ENCODE measurements at regions not wholly inside any gene's neighbourhood (a gene's known extent, or its start where the extent isn't known, plus 50 kb on each side); places are given as distances from the start of the nearest gene placed in this dataset.
"Not testable (repeated sequence)": the region's sequence is repeated elsewhere in the genome, so short reads cannot be mapped to it uniquely, and the experiment has no call there.

DNA sequence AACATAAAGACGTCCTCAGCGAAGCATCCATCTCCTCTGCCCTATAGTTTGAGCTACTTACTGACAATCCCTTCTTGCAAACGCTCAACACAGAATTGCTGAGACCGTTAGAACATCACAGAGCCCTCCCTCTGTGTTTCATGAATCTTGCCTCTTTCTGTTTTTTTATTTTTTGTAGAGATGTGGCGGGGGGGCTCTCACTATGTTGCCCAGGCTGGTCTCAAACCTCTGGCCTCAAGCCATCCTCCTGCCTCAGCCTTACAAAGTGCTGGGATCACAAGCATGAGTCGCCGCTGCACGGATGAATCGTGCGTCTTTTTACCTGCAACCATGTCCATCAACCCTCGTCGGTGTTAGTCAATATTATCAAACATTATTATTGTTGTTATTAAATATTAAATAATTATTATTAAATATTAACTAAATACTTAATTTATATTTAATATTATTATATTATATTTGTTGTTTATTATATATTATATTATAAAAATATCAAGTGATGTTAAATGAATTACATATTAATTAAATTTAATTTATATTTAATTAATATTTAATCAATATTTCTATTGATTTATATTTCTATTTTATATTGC is 200.7 kb downstream of the CRLF2 start:
- H3K9me3 ChIP-seq = no peaks in the 10 kb centered on the region
- no peaks in the 10 kb centered on the region for H3K36me3 ChIP-seq
- DNase-seq = no peak
- no peak overlapping the region for H3K4me3 ChIP-seq
- H3K27me3 ChIP-seq = no peaks in the 10 kb centered on the region

DNA sequence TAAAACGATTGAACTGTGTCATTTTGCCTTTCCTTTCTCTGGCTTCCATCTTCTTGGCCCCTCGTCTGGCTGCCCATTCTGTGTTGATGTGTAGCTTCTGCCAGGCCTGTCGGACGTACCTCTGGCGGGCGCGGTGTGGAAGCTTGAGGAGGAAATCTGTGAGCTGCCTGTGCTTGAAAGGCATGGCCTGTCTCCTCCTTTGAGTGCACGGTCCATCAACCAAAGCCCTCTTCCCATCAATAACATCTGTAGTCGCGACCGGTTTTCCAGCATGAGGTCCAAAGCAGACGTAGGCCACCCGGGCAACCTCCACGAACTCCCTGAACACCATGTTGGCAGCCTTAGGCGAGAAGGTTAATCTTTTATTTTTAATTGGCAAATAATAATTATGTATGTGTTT is 202.7 kb downstream of the CRLF2 start:
- no peaks in the 10 kb centered on the region for H3K9me3 ChIP-seq
- H3K4me3 ChIP-seq = no peak overlapping the region
- no peak for DNase-seq
- no peaks in the 10 kb centered on the region for H3K27me3 ChIP-seq
- no peaks in the 10 kb centered on the region for H3K36me3 ChIP-seq

DNA sequence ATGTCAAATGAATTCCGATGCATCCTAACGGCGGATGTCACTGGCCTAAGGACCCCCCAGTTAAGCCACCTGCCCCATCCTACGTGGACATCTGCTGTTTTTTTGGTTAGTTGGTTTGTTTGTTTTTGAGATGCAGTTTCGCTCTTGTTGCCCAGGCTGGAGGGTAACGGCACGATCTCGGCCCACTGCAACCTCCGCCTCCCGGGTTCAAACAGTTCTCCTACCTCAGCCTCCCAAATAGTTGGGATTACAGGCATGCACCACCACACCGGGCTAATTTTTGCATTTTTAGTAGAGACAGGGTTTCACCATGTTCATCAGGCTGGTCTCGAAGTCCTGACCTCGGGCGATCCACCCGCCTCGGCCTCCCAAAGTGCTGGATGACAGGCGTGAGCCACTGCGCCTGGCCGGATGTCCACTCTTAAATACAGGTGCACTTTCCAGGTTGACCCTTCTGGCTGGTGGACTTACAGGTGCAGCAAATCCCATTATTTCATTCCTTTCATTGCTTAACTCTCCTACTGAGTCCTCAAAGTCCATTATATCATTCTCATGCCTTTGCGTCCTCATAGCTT is 206.2 kb downstream of the CRLF2 start:
- DNase-seq = no peak
- Histone ChIP-seq H3K4me3 (no peak overlapping the region), H3K36me3 (no peaks in the 10 kb centered on the region), H3K27me3 (no peaks in the 10 kb centered on the region), H3K9me3 (no peaks in the 10 kb centered on the region)

DNA sequence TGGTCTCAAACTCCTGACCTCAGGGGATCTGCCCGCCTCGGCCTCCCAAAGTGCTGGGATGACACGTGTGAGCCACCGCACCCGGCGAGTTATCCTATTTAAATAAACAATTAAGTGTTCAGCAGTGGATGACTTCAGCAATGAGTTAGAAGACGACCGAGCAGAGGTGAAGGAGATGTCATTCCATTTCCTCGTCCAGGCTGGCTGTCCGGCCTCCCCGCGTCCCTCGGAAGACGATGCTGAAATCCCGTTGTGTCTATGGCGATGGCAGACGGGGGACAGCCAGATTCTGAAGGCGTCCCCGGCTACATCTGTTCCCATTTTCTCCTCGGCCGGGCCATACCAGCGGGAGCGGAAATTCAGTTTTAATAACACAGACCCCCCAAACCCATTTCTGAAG is 209.8 kb downstream of the CRLF2 start:
- no peak overlapping the region for H3K4me3 ChIP-seq
- DNase-seq = no peak
- H3K27me3 ChIP-seq = no peaks in the 10 kb centered on the region
- no peaks in the 10 kb centered on the region for H3K9me3 ChIP-seq
- H3K36me3 ChIP-seq = no peaks in the 10 kb centered on the region

DNA sequence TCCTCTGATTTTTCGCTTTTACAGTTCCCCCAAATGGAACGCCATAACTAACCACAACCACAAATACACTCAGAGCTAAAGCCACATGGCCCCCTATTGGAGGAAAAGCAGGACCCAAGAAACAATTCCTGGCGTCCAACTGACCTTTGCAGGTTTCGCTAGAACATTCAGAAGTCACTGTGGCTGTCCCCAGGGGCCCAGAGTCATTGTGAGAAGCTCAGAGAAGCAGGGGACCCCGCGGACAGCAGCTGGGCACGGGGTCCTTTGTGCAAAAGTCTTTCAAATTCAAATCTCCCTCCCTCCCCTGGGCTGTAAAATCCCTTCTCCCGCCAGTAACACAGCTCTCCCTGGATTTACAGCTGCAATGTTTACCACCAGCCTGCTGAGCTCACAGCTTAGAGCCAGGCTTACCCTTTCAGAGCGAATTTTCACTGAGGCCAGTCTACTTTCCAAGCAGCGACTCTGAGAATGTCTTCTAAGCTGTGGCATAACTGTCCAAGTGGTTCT is 214.8 kb downstream of the CRLF2 start:
- no peaks in the 10 kb centered on the region for H3K36me3 ChIP-seq
- H3K4me3 ChIP-seq = no peak overlapping the region
- no peaks in the 10 kb centered on the region for H3K27me3 ChIP-seq
- DNase-seq = no peak
- H3K9me3 ChIP-seq = no peaks in the 10 kb centered on the region

DNA sequence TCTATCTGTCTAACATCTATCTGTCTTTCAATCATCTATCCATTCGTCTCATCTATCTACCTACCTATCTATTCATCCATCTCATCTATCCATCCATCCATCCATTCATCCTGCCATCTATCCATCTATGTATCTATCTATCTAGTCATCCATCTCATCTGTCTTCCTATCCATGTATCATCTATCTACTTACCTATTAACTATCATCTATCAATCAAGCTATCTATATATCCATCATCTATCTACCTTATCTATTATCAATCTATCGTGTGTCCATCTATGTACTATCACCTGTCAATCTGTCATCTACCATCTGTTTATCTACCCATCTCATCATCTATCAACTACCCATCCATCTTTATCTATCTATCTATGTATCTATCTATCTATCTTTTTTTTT is 217.7 kb downstream of the CRLF2 start:
- H3K27me3 ChIP-seq = no peaks in the 10 kb centered on the region
- no peak overlapping the region for H3K4me3 ChIP-seq
- no peak for DNase-seq
- no peaks in the 10 kb centered on the region for H3K36me3 ChIP-seq
- H3K9me3 ChIP-seq = no peaks in the 10 kb centered on the region

DNA sequence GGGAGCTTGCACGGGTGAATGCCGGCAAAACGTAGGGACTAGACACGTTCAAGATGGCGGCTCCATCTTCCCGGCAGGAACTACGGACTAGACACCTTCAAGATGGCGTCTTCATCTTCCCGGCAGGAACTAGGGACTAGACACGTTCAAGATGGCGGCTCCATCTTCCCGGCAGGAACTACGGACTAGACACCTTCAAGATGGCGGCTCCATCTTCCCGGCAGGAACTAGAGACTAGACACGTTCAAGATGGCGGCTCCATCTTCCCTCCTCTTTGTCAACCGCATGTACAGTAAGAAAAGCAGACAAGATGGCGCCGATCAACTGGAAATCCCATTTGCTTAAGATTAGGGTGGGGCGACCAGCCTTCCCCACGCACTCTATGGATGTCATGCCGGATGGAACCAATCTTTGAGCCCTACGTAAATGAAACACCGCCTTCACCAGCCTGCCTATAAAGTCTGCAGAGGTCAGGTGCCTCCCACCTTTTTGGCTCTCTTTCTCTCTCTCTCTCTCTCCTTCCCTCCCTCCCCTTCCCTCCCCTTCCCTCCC is 222.4 kb downstream of the CRLF2 start:
- Histone ChIP-seq H3K36me3 (no peaks in the 10 kb centered on the region), H3K9me3 (no peaks in the 10 kb centered on the region), H3K27me3 (no peaks in the 10 kb centered on the region), H3K4me3 (no peak overlapping the region)
- DNase-seq = no peak

DNA sequence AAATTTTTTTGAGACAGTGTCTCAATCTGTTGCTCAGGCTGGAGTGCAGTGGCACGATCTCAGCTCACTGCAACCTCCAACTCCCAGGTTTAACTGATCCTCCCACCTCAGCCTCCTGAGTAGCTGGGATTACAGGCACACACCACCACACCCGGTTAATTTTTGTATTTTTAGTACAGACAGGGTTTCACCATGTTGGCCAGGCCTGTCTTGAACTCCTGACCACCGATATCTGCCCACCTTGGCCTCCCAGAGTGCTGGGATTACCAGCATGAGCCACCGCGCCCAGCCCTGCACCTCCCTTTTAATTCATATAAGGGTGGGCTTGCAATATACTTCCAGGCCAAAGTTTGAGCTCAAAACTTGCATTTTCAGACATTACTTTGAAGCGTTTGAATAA is 223.9 kb downstream of the CRLF2 start:
- H3K4me3 ChIP-seq, H3K36me3 ChIP-seq, H3K27me3 ChIP-seq, DNase-seq, H3K9me3 ChIP-seq: not testable (repeated sequence)

DNA sequence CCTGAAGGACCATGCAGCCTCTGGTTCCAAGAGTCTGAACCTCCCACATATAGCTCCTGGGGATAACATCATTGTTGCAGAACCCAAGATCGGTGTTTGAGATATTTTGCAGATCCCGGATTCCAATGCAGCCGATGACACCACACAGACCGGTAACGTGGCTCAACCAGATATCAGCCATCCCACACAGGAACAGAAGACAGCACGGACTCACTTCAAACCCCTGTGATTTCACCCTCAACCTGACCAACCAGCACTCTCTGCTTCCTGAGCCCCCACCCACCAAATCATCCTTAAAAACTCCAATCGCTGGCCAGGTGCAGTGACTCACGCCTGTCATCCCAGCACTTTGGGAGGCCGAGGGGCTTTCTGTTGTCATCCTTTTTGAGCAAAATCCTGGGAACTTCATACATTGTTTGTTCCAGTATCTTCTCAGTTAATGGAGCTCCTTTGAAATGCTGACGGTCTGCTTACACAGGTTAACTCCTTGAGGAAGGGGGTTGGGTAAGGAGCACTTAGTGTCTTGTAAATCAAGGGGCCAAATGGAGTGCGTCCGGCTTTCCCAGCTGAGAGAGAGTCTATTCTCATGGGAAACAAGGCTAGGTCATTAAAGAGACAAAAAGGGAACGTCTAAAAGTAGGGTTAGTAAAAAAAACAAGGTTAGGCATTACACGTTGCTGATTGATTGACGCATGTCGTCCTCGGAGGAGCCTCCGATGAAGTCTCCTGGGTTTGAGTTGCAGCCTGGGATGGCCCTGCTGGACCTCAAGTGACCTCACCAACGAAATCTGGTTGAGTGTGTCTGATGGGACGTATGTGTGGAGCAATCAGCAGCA is 230.4 kb downstream of the CRLF2 start:
- H3K27me3 ChIP-seq = no peaks in the 10 kb centered on the region
- H3K4me3 ChIP-seq = no peak overlapping the region

DNA sequence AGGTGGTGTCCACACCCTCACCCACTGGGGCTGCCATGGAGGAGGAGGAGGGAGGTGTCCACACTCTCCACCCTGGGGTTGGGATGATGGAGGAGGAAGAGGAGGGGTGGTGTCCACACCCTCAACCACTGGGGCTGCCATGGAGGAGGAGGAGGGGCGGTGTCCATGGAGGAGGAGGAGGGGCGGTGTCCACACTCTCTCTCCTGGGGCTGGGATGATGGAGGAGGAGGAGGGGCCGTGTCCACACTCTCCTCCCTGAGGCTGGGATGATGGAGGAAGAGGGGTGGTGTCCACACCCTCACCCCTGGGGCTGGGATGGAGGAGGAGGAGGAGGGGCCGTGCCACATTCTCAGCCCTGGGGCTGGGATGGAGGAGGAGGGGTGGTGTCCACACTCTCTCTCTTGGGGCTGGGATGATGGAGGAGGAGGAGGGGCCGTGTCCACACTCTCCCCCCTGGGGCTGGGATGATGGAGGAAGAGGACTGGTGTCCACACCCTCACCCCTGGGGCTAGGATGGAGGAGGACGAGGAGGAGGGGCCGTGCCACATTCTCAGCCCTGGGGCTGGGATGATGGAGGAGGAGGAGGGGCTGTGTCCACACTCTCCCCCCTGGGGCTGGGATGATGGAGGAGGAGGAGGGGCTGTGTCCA is 231.7 kb downstream of the CRLF2 start:
- H3K9me3 ChIP-seq = no peaks in the 10 kb centered on the region; the same call in 1 of the 2 replicates
- no peak for DNase-seq
- no peak overlapping the region for H3K4me3 ChIP-seq
- H3K27me3 ChIP-seq = no peaks in the 10 kb centered on the region
- no peaks in the 10 kb centered on the region for H3K36me3 ChIP-seq

More for the DNA sequence above, 230.4 kb downstream of the CRLF2 start:
- Histone ChIP-seq H3K36me3 (no peaks in the 10 kb centered on the region), H3K9me3 (no peaks in the 10 kb centered on the region; the same call in 1 of the 2 replicates)
- no peak for DNase-seq

DNA sequence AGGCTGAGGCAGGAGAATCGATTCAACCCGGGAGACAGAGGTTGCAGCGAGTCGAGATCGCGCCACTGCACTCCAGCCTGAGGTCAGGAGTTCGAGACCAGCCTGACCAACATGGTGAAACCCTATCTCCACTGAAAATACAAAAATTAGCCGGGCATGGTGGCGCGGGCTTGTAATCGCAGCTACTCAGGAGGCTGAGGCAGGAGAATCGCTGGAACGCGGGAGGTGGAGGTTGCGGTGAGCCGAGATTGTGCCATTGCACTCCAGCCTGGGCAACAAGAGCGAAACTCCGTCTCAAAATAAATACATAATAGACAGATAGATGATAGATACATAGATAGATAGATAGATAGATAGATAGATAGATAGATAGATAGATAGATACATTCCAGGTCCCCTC is 233.3 kb downstream of the CRLF2 start:
- not testable (repeated sequence) for H3K27me3 ChIP-seq, DNase-seq, H3K4me3 ChIP-seq, H3K9me3 ChIP-seq, H3K36me3 ChIP-seq

DNA sequence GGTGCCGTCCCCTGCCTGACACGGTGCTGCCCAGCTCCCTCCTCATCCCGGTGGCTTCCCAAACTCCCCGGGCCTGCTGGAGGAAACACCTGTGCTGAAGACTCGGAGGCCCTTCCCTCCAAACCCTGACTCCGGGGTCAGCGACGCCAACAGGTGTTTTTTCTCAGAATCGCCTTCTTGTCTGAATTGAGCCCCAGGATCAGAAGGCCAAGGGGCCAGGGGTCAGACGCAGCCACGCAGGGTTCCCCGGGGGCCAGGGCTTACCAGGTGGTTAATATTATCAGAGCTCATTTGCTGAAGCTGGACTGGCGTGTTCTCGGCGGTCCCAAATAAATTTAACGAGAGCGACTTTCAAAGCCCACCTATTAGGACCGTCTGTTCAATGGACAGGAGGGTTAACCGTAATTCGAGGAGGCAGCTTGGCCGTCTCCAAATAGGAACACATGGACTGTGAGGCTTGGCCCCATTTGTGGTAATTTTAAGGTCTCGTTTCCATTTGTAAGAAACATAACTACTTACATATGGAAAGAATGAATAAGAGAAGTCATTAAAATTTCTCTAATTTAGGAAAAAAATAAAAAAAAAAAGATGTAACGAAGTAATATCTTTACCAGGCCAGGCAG is 239.3 kb downstream of the CRLF2 start:
- Histone ChIP-seq H3K4me3 (no peak overlapping the region), H3K9me3 (no peaks in the 10 kb centered on the region; the same call in 1 of the 2 replicates), H3K36me3 (no peaks in the 10 kb centered on the region), H3K27me3 (no peaks in the 10 kb centered on the region; the same call in 1 of the 2 replicates)
- no peak for DNase-seq

DNA sequence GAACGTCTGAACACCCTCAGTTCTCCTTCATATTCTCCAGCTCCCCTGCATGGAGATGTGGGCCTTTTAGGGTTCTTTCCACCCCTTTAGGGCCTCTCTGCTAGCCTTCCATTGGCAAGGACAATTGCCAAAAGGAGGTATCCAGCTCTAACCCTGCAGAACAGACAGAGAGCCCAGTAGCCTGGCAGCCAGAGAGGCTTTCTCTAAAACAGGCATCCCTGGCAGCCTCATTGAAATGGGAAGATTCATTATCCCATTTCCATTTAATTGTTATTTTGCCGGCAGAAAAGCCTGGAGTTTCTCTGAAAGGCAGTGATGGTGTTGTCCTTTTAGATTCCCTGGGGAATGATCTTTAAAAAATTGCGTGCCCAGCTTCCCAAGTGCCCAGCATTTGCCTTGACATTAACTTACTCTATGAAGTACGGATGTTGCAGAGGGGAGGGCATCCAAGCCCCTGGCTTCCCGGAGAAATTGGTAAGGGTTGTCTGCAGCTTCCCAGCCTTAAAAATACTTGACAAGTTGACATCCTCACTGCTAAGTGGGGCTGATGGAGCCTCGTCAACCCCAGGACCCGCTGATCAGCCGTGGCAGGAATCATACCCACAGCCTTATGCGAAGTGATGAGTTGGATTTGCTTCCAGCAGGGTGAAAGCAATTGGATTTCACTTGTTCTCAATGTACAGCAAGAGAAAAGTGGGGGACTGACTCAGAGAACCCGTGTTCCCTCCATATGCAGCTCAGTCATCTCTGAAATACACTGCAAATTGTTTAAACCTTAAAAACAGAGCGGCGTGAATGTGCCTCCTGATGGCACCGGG is 244.1 kb downstream of the CRLF2 start:
- H3K36me3 ChIP-seq = no peaks in the 10 kb centered on the region
- H3K4me3 ChIP-seq = no peak overlapping the region
- H3K27me3 ChIP-seq = no peaks in the 10 kb centered on the region; the same call in 1 of the 2 replicates
- no peaks in the 10 kb centered on the region for H3K9me3 ChIP-seq
- no peak for DNase-seq

DNA sequence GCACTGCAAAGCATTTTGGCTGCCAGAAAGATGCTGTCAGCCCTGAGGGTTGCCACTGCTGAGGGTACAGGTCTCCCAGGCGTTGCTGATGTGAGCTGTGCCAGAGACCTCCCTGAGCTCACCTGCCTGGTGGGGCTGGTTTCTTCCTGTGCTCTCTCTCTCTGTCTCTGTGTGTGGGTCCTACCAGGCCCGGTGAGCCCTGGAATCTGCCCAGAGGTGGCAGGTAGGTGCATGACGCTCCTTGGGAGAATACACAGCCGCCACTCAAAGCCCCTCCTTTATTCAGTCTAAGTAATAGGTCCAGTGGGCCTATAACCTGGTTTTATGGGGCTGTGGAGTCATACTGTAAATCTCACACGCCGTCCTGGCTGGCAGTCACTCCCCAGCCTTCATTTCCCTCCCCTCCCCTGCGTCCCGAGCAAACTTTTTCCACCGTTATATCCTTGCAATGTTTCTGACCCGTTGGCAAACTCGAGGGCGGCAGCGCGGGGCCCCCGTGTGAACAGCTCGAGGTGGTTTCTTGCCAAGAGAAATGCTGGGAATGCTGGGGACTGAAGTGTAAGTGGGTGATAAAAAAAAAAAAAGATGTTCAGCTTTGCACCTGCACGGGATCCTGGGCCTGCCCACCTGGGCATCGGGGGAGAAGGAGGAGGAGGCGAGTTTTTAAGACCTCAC is 245.9 kb downstream of the CRLF2 start:
- Histone ChIP-seq H3K9me3 (no peaks in the 10 kb centered on the region), H3K36me3 (no peaks in the 10 kb centered on the region), H3K4me3 (no peak overlapping the region), H3K27me3 (no peaks in the 10 kb centered on the region; the same call in 1 of the 2 replicates)
- no peak for DNase-seq

DNA sequence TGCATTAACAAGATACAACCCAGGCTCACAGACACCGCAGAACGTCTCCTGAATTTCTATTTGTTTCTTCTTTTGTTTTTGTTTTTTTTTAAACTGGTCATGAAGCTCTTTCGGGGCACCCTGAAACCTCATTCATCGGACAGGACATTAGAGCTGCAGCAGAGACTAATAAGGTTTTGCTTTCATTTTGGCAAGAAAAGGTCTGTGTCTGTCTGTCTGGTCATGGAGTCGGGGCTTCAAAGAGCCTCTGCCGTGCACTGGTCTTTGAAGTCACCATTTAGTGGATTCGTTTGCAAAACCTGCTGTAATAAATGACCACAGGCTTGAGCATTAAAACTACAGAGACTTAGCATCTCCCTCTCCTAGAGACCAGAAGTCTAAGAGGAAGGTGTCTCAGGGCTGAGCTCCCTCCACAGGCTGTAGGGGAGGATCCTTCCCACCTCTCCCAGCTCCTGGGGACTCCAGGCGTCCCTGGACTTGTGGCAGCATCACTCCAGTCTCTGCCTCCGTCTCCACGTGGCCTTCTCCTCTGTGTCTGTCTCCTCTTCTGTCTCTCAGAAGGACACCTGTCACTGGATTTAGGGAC is 247.5 kb downstream of the CRLF2 start:
- no peaks in the 10 kb centered on the region for H3K36me3 ChIP-seq
- no peak overlapping the region for H3K4me3 ChIP-seq
- H3K9me3 ChIP-seq = no peaks in the 10 kb centered on the region
- no peak for DNase-seq
- H3K27me3 ChIP-seq = peaks cover 2% of the 10 kb centered on the region; the same call in 1 of the 2 replicates

Data from MG63 (cell line).